ENCODE measurements at regions not wholly inside any gene's neighbourhood (a gene's known extent, or its start where the extent isn't known, plus 50 kb on each side); places are given as distances from the start of the nearest gene placed in this dataset.

- H3K9me3 ChIP-seq (ENCODE audit: control insufficient read depth in 4 of 4, low read length in 3 of 4): peaks cover 0 to 6% (median 5%) of the 10 kb centered on the region in 4 donors
- WGBS: 84% methylated on average over 4 of the region's 4 CpGs
- H3K9ac ChIP-seq (ENCODE audit: low read depth in 1 of 2, low read length in 2 of 2): no peak overlapping the region
- no peaks in the 10 kb centered on the region for H3K27me3 ChIP-seq (ENCODE audit: control insufficient read depth in 4 of 4, insufficient read depth in 4 of 4, low read length in 3 of 4)
- H3K36me3 ChIP-seq (ENCODE audit: control insufficient read depth in 4 of 4, insufficient read depth in 3 of 4, low read depth in 1 of 4, low read length in 3 of 4): no peaks in the 10 kb centered on the region
- no peak overlapping the region for H3K27ac ChIP-seq (ENCODE audit: low read depth in 1 of 2, low read length in 2 of 2)
- no peaks in the 10 kb centered on the region for H3K4me1 ChIP-seq (ENCODE audit: control insufficient read depth in 4 of 4, insufficient read depth in 4 of 4, low read length in 3 of 4)
- no peak for TF ChIP-seq HNF4G (IDR thresholded peaks at IDR 0.05)
- TF ChIP-seq RXRA (IDR thresholded peaks at IDR 0.05): no peak
- TF ChIP-seq, protein P1, sequence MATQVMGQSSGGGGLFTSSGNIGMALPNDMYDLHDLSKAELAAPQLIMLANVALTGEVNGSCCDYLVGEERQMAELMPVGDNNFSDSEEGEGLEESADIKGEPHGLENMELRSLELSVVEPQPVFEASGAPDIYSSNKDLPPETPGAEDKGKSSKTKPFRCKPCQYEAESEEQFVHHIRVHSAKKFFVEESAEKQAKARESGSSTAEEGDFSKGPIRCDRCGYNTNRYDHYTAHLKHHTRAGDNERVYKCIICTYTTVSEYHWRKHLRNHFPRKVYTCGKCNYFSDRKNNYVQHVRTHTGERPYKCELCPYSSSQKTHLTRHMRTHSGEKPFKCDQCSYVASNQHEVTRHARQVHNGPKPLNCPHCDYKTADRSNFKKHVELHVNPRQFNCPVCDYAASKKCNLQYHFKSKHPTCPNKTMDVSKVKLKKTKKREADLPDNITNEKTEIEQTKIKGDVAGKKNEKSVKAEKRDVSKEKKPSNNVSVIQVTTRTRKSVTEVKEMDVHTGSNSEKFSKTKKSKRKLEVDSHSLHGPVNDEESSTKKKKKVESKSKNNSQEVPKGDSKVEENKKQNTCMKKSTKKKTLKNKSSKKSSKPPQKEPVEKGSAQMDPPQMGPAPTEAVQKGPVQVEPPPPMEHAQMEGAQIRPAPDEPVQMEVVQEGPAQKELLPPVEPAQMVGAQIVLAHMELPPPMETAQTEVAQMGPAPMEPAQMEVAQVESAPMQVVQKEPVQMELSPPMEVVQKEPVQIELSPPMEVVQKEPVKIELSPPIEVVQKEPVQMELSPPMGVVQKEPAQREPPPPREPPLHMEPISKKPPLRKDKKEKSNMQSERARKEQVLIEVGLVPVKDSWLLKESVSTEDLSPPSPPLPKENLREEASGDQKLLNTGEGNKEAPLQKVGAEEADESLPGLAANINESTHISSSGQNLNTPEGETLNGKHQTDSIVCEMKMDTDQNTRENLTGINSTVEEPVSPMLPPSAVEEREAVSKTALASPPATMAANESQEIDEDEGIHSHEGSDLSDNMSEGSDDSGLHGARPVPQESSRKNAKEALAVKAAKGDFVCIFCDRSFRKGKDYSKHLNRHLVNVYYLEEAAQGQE (IDR thresholded peaks at IDR 0.05): no peak
- H3K4me3 ChIP-seq (ENCODE audit: low read depth in 1 of 3, low read length in 3 of 3): no peak overlapping the region
- peak; percentile 19 for DNase-seq (ENCODE audit: low spot score)
Observed at GRCh38 chr1:30600706-30601105, 122.7 kb downstream of the MATN1 start.

DNA sequence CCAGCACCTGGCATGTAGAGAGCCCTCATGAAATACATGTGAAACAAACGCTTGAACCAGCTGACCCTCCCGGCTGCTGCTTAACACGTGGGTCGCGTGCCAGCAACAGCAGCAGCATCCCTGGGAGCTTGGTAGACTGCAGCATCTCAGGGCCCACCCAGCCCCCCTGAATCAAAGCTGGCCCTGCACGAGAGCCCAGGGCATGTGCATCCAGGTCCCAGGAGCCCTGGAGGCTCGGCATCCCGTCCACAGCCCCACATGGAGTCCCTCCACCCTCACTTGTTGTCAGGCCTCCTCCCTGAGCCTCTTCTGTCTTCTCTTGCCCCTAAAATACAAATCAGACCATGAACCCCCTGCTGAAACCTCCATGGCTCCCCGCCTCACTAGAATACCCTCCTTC, 123.1 kb downstream of the MATN1 start:
- no peaks in the 10 kb centered on the region for H3K36me3 ChIP-seq (ENCODE audit: control insufficient read depth in 4 of 4, insufficient read depth in 3 of 4, low read depth in 1 of 4, low read length in 3 of 4)

More for the DNA sequence above, 123.1 kb downstream of the MATN1 start:
- H3K27me3 ChIP-seq (ENCODE audit: control insufficient read depth in 4 of 4, insufficient read depth in 4 of 4, low read length in 3 of 4): no peaks in the 10 kb centered on the region
- H3K4me3 ChIP-seq (ENCODE audit: low read depth in 1 of 3, low read length in 3 of 3): no peak overlapping the region
- H3K9ac ChIP-seq (ENCODE audit: low read depth in 1 of 2, low read length in 2 of 2): no peak overlapping the region
- TF ChIP-seq, protein P1 (IDR thresholded peaks at IDR 0.05): no peak
- no peak for TF ChIP-seq RAD21 (IDR thresholded peaks at IDR 0.05)
- no peak for TF ChIP-seq YY1 (IDR thresholded peaks at IDR 0.05)
- TF ChIP-seq NR2F2 (IDR thresholded peaks at IDR 0.05): no peak
- TF ChIP-seq GABPA (IDR thresholded peaks at IDR 0.05 in 1 of 2, conservative IDR thresholded peaks at IDR 0.05 in 1 of 2): no peak
- no peak for TF ChIP-seq EGR1 (IDR thresholded peaks at IDR 0.05; ENCODE audit: low read depth in 2 of 2)
- TF ChIP-seq ZBTB33 (IDR thresholded peaks at IDR 0.05): no peak
- no peak for TF ChIP-seq HNF4G (IDR thresholded peaks at IDR 0.05)
- TF ChIP-seq HNF4A (conservative IDR thresholded peaks at IDR 0.05): no peak
- no peak for TF ChIP-seq TAF1 (conservative IDR thresholded peaks at IDR 0.05)
- TF ChIP-seq, protein P2, sequence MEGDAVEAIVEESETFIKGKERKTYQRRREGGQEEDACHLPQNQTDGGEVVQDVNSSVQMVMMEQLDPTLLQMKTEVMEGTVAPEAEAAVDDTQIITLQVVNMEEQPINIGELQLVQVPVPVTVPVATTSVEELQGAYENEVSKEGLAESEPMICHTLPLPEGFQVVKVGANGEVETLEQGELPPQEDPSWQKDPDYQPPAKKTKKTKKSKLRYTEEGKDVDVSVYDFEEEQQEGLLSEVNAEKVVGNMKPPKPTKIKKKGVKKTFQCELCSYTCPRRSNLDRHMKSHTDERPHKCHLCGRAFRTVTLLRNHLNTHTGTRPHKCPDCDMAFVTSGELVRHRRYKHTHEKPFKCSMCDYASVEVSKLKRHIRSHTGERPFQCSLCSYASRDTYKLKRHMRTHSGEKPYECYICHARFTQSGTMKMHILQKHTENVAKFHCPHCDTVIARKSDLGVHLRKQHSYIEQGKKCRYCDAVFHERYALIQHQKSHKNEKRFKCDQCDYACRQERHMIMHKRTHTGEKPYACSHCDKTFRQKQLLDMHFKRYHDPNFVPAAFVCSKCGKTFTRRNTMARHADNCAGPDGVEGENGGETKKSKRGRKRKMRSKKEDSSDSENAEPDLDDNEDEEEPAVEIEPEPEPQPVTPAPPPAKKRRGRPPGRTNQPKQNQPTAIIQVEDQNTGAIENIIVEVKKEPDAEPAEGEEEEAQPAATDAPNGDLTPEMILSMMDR (IDR thresholded peaks at IDR 0.05; ENCODE audit: low read depth, low read length, missing input control): no peak
- no peak for TF ChIP-seq SP1 (IDR thresholded peaks at IDR 0.05)
- TF ChIP-seq, protein P3, sequence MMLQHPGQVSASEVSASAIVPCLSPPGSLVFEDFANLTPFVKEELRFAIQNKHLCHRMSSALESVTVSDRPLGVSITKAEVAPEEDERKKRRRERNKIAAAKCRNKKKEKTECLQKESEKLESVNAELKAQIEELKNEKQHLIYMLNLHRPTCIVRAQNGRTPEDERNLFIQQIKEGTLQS (IDR thresholded peaks at IDR 0.05): no peak
- TF ChIP-seq JUND (IDR thresholded peaks at IDR 0.05): no peak
- H3K4me1 ChIP-seq (ENCODE audit: control insufficient read depth in 4 of 4, insufficient read depth in 4 of 4, low read length in 3 of 4): no peaks in the 10 kb centered on the region
- H3K27ac ChIP-seq (ENCODE audit: low read depth in 1 of 2, low read length in 2 of 2): no peak overlapping the region
- H3K9me3 ChIP-seq (ENCODE audit: control insufficient read depth in 4 of 4, low read length in 3 of 4): peaks cover 0 to 6% (median 5%) of the 10 kb centered on the region in 4 donors
- DNase-seq (ENCODE audit: low spot score): peak; percentile 22
- 87% methylated on average over 9 of the region's 9 CpGs for WGBS
